ENCODE measurements at regions not wholly inside any gene's neighbourhood (a gene's known extent, or its start where the extent isn't known, plus 50 kb on each side); places are given as distances from the start of the nearest gene placed in this dataset.

GRCh38 chr11:80440835-80441234, 1000.0 kb upstream of the TENM4 start:
- no peak overlapping the region for H3K27ac ChIP-seq (ENCODE audit: low read length)
- no peak overlapping the region for H3K4me3 ChIP-seq (ENCODE audit: low read depth in 2 of 2, low read length in 2 of 2)
- in situ Hi-C loops (cut with HindIII; ENCODE audit: low pct_unique_long_range_greater_than_20kb, low sequenced_read_pairs) (no loop called here), intact Hi-C loops (cut with micrococcal nuclease; ENCODE audit: unreplicated experiment) (no loop called here)
- DNase-seq (ENCODE audit: low read depth, low spot score) (no peak), ATAC-seq (no peak)
- H3K36me3 ChIP-seq (ENCODE audit: control insufficient read depth, insufficient read depth, low read length) = no peaks in the 10 kb centered on the region
- ChIA-PET POLR2A (no interaction called here), CTCF (no interaction called here)
- TF ChIP-seq REST (IDR thresholded peaks at IDR 0.05; ENCODE audit: insufficient read depth in 1 of 2, low read depth in 2 of 2, low read length in 1 of 2) (no peak), CTCF (IDR thresholded peaks at IDR 0.05) (no peak), TCF7L2 (IDR thresholded peaks at IDR 0.05; ENCODE audit: low read depth, low read length) (no peak), POLR2AphosphoS5 (IDR thresholded peaks at IDR 0.05; ENCODE audit: low read depth, low read length) (no peak), SIN3A (IDR thresholded peaks at IDR 0.05; ENCODE audit: borderline replicate concordance, insufficient read depth, low read depth, low read length) (no peak)
- no peaks in the 10 kb centered on the region for H3K27me3 ChIP-seq (ENCODE audit: control insufficient read depth, insufficient read depth, low read length)
- no TSS peak for BruUV-seq (replicated peaks)
- no peaks in the 10 kb centered on the region for H3K9me3 ChIP-seq (ENCODE audit: control insufficient read depth, insufficient read depth, low read depth, low read length)
- H3K4me1 ChIP-seq (ENCODE audit: control insufficient read depth, insufficient read depth, low read length) = no peaks in the 10 kb centered on the region

- intact Hi-C loops (cut with micrococcal nuclease; ENCODE audit: unreplicated experiment) = no loop called here
- ChIA-PET CTCF (interaction anchor here (0.6 kb wide), 1 partner anchor 20 kb away, joined by 3 read pairs; no protein-coding TSS in a partner anchor), POLR2A (interaction anchor here (0.6 kb wide), 1 partner anchor 1585 kb away, joined by 3 read pairs; no protein-coding TSS in a partner anchor)
- no peaks in the 10 kb centered on the region for H3K27me3 ChIP-seq (ENCODE audit: control insufficient read depth, insufficient read depth, low read length)
- no peak overlapping the region for H3K4me3 ChIP-seq (ENCODE audit: low read depth in 2 of 2, low read length in 2 of 2)
- H3K4me1 ChIP-seq (ENCODE audit: control insufficient read depth, insufficient read depth, low read length) = no peaks in the 10 kb centered on the region
- TF ChIP-seq SIN3A (IDR thresholded peaks at IDR 0.05; ENCODE audit: borderline replicate concordance, insufficient read depth, low read depth, low read length) = no peak
- no peak for ATAC-seq
- in situ Hi-C loops (cut with HindIII; ENCODE audit: low pct_unique_long_range_greater_than_20kb, low sequenced_read_pairs) = no loop called here
- no peaks in the 10 kb centered on the region for H3K36me3 ChIP-seq (ENCODE audit: control insufficient read depth, insufficient read depth, low read length)
- H3K9me3 ChIP-seq (ENCODE audit: control insufficient read depth, insufficient read depth, low read depth, low read length) = no peaks in the 10 kb centered on the region
- BruUV-seq (replicated peaks) = no TSS peak
- H3K27ac ChIP-seq (ENCODE audit: low read length) = no peak overlapping the region
- no peak for DNase-seq (ENCODE audit: low read depth, low spot score)
Observed at GRCh38 chr11:80436547-80436946, 995.7 kb upstream of the TENM4 start.

- intact Hi-C loops (cut with micrococcal nuclease; ENCODE audit: unreplicated experiment) (no loop called here), in situ Hi-C loops (cut with HindIII; ENCODE audit: low pct_unique_long_range_greater_than_20kb, low sequenced_read_pairs) (no loop called here)
- Histone ChIP-seq H3K4me3 (ENCODE audit: low read depth in 2 of 2, low read length in 2 of 2) (no peak overlapping the region), H3K27me3 (ENCODE audit: control insufficient read depth, insufficient read depth, low read length) (no peaks in the 10 kb centered on the region), H3K36me3 (ENCODE audit: control insufficient read depth, insufficient read depth, low read length) (no peaks in the 10 kb centered on the region), H3K9me3 (ENCODE audit: control insufficient read depth, insufficient read depth, low read depth, low read length) (no peaks in the 10 kb centered on the region), H3K27ac (ENCODE audit: low read length) (no peak overlapping the region), H3K4me1 (ENCODE audit: control insufficient read depth, insufficient read depth, low read length) (no peaks in the 10 kb centered on the region)
- POLR2A ChIA-PET = no interaction called here
- no peak for ATAC-seq
- TF ChIP-seq SIN3A (IDR thresholded peaks at IDR 0.05; ENCODE audit: borderline replicate concordance, insufficient read depth, low read depth, low read length) (no peak), POLR2AphosphoS5 (IDR thresholded peaks at IDR 0.05; ENCODE audit: low read depth, low read length) (no peak), TCF7L2 (IDR thresholded peaks at IDR 0.05; ENCODE audit: low read depth, low read length) (no peak), CTCF (IDR thresholded peaks at IDR 0.05) (no peak), REST (IDR thresholded peaks at IDR 0.05; ENCODE audit: insufficient read depth in 1 of 2, low read depth in 2 of 2, low read length in 1 of 2) (no peak)
- CTCF ChIA-PET = no interaction called here
- DNase-seq (ENCODE audit: low read depth, low spot score) = no peak
- BruUV-seq (replicated peaks) = no TSS peak
Observed at GRCh38 chr11:80435345-80435744, 994.5 kb upstream of the TENM4 start.

Measured in Panc1 (cell line).